Breast epithelium (tissue), 4 donors: ENCODE measurements at regions not wholly inside any gene's neighbourhood (a gene's known extent, or its start where the extent isn't known, plus 50 kb on each side); places are given as distances from the start of the nearest gene placed in this dataset.
"Not testable (repeated sequence)": the region's sequence is repeated elsewhere in the genome, so short reads cannot be mapped to it uniquely, and the experiment has no call there.

Experiments used
- DNase-seq, 2 donors: peaks; one replicate each; pipeline ENCODE4 v3.0.0-alpha.2; 2019; ENCODE audit warnings: low spot score in 2 of 2
- H3K27ac ChIP-seq, 2 donors: fragments of 200-600 bp; sonication (generic) in 1 of 2; one replicate each; pipeline ENCODE4 v1.5.1; 2016 to 2019; ENCODE audit warnings: mild to moderate bottlenecking in 1 of 2
- H3K27me3 ChIP-seq, 2 donors: fragments of 200-600 bp; sonication (generic) in 1 of 2; one replicate each; pipeline versions ENCODE4 v1.5.1 to v1.6.0; 2017 to 2019; ENCODE audit warnings: control low read depth in 1 of 2, mild to moderate bottlenecking in 1 of 2
- H3K36me3 ChIP-seq: fragments of 200-600 bp; one replicate; pipeline ENCODE4 v1.5.1; 2019
- H3K4me1 ChIP-seq, 2 donors: fragments of 200-600 bp; sonication (generic); one replicate each; pipeline ENCODE4 v1.5.1; 2016 to 2019; ENCODE audit warnings: control low read depth in 1 of 2
- H3K4me3 ChIP-seq, 3 donors: fragments of 200-600 bp; sonication (generic); 1 replicate in 2 of 3; 2 replicates in 1 of 3; pipeline ENCODE4 v1.5.1; 2016 to 2019; ENCODE audit warnings: mild to moderate bottlenecking in 3 of 3, moderate library complexity in 2 of 3
- H3K9me3 ChIP-seq, 2 donors: fragments of 200-600 bp; sonication (generic) in 1 of 2; one replicate each; pipeline ENCODE4 v1.5.1; 2016 to 2019; ENCODE audit warnings: control low read depth in 1 of 2
- POLR2A ChIP-seq: fragments of 450-650 bp; IDR thresholded peaks from one replicate; pipeline ENCODE4 v1.6.1; 2016; ENCODE audit warnings: antibody characterized with exemption, mild to moderate bottlenecking, moderate library complexity
- POLR2AphosphoS5 ChIP-seq, 3 donors: sonication (generic); formaldehyde crosslinking; IDR thresholded peaks; one replicate each; pipeline ENCODE4 v1.6.1; 2017; ENCODE audit warnings: antibody characterized with exemption in 3 of 3
- intact Hi-C: fragments of 100-400 bp; cut with DNase I; formaldehyde crosslinking; loops from one replicate; pipeline ENCODE4 v1.15.1; 2023; ENCODE audit warnings: low total_unique reads
- TF ChIP-seq, protein P1 (sequence below), 3 donors: fragments of 450-650 bp; IDR thresholded peaks; one replicate each; pipeline ENCODE4 v1.5.1; 2016 to 2017; ENCODE audit warnings: antibody characterized with exemption in 3 of 3, mild to moderate bottlenecking in 3 of 3, moderate library complexity in 3 of 3

DNA sequence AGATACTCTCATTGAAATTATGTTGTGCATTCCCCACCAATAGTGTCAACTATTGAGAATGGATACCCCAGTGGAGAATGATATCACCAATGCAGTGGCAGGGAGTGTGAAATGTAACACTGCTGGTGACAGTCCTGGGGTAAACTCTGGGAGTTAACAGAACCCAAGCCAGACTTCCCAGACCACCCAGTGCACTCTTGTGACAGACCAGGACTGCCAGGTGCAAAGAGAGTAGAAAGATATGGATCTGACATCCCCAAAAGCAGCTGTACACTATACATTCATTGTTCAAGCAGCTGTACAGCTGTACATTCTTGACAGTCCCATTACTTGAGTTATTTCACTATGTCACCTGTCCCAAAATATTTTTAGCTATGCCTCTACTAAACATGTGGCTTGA lies 886.6 kb downstream of the DIAPH3 start:
- no peaks in the 10 kb centered on the region for H3K27me3 ChIP-seq
- TF ChIP-seq, protein P1, sequence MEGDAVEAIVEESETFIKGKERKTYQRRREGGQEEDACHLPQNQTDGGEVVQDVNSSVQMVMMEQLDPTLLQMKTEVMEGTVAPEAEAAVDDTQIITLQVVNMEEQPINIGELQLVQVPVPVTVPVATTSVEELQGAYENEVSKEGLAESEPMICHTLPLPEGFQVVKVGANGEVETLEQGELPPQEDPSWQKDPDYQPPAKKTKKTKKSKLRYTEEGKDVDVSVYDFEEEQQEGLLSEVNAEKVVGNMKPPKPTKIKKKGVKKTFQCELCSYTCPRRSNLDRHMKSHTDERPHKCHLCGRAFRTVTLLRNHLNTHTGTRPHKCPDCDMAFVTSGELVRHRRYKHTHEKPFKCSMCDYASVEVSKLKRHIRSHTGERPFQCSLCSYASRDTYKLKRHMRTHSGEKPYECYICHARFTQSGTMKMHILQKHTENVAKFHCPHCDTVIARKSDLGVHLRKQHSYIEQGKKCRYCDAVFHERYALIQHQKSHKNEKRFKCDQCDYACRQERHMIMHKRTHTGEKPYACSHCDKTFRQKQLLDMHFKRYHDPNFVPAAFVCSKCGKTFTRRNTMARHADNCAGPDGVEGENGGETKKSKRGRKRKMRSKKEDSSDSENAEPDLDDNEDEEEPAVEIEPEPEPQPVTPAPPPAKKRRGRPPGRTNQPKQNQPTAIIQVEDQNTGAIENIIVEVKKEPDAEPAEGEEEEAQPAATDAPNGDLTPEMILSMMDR (IDR thresholded peaks at IDR 0.05): no peak
- TF ChIP-seq POLR2A (no peak), POLR2AphosphoS5 (IDR thresholded peaks at IDR 0.05) (no peak)
- no peaks in the 10 kb centered on the region for H3K4me1 ChIP-seq
- H3K9me3 ChIP-seq: no peaks in the 10 kb centered on the region
- no peak overlapping the region for H3K4me3 ChIP-seq
- intact Hi-C loops: no loop called here
- H3K27ac ChIP-seq: no peak overlapping the region
- DNase-seq: no peak
- no peaks in the 10 kb centered on the region for H3K36me3 ChIP-seq

DNA sequence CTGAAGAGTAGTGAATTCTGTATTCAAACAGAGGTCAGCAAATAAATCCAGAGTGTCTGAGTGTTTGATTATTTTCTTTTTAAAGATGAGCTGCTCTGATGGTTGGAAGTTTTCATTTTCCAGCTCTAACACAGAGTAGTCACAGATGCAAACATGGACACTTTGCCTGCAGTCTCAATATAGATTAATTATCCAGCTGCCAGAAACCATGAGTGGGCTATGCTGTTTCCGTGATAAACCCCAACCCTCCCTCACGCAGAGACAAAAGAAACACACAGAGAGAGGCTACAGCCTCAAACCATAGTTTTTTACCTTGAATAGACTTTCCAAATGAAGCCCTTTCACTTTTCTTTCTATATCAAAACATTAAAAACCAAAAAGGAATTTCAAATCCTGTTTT lies 884.7 kb downstream of the DIAPH3 start:
- intact Hi-C loops: no loop called here
- Histone ChIP-seq H3K27ac (no peak overlapping the region), H3K36me3 (no peaks in the 10 kb centered on the region), H3K27me3 (no peaks in the 10 kb centered on the region), H3K9me3 (no peaks in the 10 kb centered on the region), H3K4me1 (no peaks in the 10 kb centered on the region), H3K4me3 (no peak overlapping the region)
- no peak for TF ChIP-seq POLR2A
- TF ChIP-seq, protein P1 (IDR thresholded peaks at IDR 0.05): no peak
- no peak for TF ChIP-seq POLR2AphosphoS5 (IDR thresholded peaks at IDR 0.05)
- DNase-seq: no peak

DNA sequence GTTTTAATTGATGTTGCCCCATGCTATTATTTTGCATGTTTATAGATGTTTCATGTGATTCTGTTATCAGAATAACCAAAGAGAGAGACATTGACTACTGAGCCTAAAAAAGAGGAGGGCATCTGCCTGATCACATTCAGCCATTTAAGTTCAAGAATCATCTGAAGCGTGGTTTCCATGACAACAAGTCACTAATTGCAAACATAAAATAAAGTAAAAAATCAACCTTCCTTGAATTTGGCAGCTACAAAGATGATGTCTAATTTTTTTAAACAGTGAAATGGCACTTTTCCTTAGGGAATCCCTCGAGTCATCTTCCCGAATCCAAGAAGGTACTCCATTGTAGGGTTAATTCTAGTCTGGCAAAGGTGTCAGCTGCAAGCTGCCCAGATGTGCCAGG lies 884.2 kb downstream of the DIAPH3 start:
- Histone ChIP-seq H3K9me3 (no peaks in the 10 kb centered on the region), H3K27me3 (no peaks in the 10 kb centered on the region), H3K27ac (no peak overlapping the region), H3K4me3 (no peak overlapping the region), H3K4me1 (no peaks in the 10 kb centered on the region), H3K36me3 (no peaks in the 10 kb centered on the region)
- no peak for DNase-seq
- intact Hi-C loops: no loop called here
- TF ChIP-seq, protein P1 (IDR thresholded peaks at IDR 0.05): no peak
- no peak for TF ChIP-seq POLR2AphosphoS5 (IDR thresholded peaks at IDR 0.05)
- no peak for TF ChIP-seq POLR2A

DNA sequence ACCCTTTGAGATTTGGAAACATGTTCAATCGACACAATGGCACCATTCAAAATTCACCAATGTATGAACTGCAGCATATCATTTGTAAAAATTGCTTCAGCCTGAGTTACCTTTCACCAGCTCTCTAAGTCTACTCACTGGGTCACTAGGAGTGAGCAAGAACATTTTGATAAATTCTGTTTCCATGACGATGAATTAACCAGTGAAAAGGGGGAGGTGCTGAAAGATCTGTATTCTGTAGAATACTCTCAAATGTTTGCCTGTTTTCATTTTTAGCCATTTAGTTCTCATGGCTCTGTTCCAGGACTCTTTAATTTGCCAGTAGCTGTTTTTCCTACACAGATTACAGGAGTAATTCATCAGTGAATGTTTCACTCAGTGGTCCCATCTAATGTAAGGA lies 883.4 kb downstream of the DIAPH3 start:
- Histone ChIP-seq H3K9me3 (no peaks in the 10 kb centered on the region), H3K4me1 (no peaks in the 10 kb centered on the region), H3K27ac (no peak overlapping the region), H3K36me3 (no peaks in the 10 kb centered on the region), H3K27me3 (no peaks in the 10 kb centered on the region), H3K4me3 (no peak overlapping the region)
- TF ChIP-seq POLR2AphosphoS5 (IDR thresholded peaks at IDR 0.05) (no peak), POLR2A (no peak)
- TF ChIP-seq, protein P1 (IDR thresholded peaks at IDR 0.05): no peak
- intact Hi-C loops: no loop called here
- DNase-seq: no peak

DNA sequence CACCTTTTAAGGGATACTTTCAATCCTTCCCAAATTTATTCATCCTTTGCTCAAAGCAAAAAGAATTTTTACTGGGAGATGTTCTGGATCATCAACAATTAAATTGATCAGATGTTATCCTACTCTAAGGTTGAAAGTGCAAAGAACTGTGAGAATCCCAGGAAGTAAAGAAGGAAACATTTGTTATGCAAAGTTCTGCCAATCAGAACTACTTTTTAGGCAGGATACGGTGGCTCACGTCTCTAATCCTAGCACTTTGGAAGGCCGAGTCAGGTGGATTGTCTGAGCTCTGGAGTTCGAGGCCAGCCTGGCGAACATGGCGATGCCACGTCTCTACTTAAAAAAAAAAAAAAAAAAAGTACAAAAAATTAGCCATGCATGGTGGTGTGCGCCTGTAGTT lies 882.3 kb downstream of the DIAPH3 start:
- Histone ChIP-seq H3K27ac (no peak overlapping the region), H3K4me1 (no peaks in the 10 kb centered on the region), H3K27me3 (no peaks in the 10 kb centered on the region), H3K9me3 (no peaks in the 10 kb centered on the region), H3K4me3 (no peak overlapping the region), H3K36me3 (no peaks in the 10 kb centered on the region)
- no peak for TF ChIP-seq POLR2A
- TF ChIP-seq, protein P1 (IDR thresholded peaks at IDR 0.05): no peak
- no peak for TF ChIP-seq POLR2AphosphoS5 (IDR thresholded peaks at IDR 0.05)
- intact Hi-C loops: no loop called here
- no peak for DNase-seq

DNA sequence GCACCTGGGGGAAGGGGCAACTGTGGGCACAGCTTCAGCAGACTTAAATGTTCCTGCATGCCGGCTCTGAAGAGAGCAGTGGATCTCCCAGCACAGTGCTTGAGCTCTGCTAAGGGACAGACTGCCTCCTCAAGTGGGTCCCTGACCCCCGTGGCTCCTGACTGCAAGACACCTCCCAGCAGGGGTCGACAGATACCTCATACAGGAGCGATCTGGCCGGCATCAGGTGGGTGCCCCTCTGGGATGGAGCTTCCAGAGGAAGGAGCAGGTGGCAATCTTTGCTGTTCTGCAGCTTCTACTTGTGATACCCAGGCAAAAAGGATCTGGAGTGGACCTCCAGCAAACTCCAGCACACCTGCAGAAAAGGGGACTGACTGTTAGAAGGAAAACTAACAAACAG lies 871.5 kb downstream of the DIAPH3 start:
- intact Hi-C loops, H3K27ac ChIP-seq, H3K4me3 ChIP-seq, DNase-seq, H3K36me3 ChIP-seq, H3K27me3 ChIP-seq, H3K4me1 ChIP-seq, H3K9me3 ChIP-seq: not testable (repeated sequence)
